ENCODE measurements at regions not wholly inside any gene's neighbourhood (a gene's known extent, or its start where the extent isn't known, plus 50 kb on each side); places are given as distances from the start of the nearest gene placed in this dataset.
"Not testable (repeated sequence)": the region's sequence is repeated elsewhere in the genome, so short reads cannot be mapped to it uniquely, and the experiment has no call there.

DNA sequence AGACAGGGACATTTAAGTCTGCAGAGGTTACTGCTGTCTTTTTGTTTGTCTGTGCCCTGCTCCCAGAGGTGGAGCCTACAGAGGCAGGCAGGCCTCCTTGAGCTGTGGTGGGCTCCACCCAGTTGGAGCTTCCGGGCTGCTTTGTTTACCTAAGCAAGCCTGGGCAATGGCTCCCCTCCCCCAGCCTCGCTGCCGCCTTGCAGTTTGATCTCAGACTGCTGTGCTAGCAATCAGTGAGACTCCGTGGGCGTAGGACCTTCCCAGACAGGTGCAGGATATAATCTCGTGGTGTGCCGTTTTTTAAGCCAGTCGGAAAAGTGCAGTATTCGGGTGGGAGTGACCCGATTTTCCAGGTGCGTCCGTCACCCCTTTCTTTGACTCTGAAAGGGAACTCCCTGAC, 248.9 kb upstream of the WSB1 start:
- TF ChIP-seq, protein P1, sequence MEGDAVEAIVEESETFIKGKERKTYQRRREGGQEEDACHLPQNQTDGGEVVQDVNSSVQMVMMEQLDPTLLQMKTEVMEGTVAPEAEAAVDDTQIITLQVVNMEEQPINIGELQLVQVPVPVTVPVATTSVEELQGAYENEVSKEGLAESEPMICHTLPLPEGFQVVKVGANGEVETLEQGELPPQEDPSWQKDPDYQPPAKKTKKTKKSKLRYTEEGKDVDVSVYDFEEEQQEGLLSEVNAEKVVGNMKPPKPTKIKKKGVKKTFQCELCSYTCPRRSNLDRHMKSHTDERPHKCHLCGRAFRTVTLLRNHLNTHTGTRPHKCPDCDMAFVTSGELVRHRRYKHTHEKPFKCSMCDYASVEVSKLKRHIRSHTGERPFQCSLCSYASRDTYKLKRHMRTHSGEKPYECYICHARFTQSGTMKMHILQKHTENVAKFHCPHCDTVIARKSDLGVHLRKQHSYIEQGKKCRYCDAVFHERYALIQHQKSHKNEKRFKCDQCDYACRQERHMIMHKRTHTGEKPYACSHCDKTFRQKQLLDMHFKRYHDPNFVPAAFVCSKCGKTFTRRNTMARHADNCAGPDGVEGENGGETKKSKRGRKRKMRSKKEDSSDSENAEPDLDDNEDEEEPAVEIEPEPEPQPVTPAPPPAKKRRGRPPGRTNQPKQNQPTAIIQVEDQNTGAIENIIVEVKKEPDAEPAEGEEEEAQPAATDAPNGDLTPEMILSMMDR (IDR thresholded peaks at IDR 0.05) = not testable (repeated sequence)
- not testable (repeated sequence) for TF ChIP-seq POLR2AphosphoS5, EP300 (IDR thresholded peaks at IDR 0.05)
